ENCODE measurements at regions not wholly inside any gene's neighbourhood (a gene's known extent, or its start where the extent isn't known, plus 50 kb on each side); places are given as distances from the start of the nearest gene placed in this dataset.
"Not testable (repeated sequence)": the region's sequence is repeated elsewhere in the genome, so short reads cannot be mapped to it uniquely, and the experiment has no call there.

- H3K79me2 ChIP-seq (ENCODE audit: low read length); POLR2A ChIA-PET (ENCODE audit: unreplicated experiment); H3K27ac ChIP-seq (ENCODE audit: low read length): not testable (repeated sequence)
Observed at GRCh38 chr14:106717544-106717943, 1191.2 kb downstream of the TMEM121 start.

GRCh38 chr14:106719880-106720279, 1193.5 kb downstream of the TMEM121 start:
- H4K20me1 ChIP-seq (ENCODE audit: low read length); H3K79me2 ChIP-seq (ENCODE audit: low read length); H3K9me3 ChIP-seq (ENCODE audit: low read length); H3K4me2 ChIP-seq (ENCODE audit: low read length); POLR2A ChIA-PET (ENCODE audit: unreplicated experiment); DNase-seq; H3K27ac ChIP-seq (ENCODE audit: low read length); H3K27me3 ChIP-seq (ENCODE audit: low read length); H3K9me2 ChIP-seq (replicated peaks; ENCODE audit: low read length); H3K36me3 ChIP-seq (ENCODE audit: low read depth, low read length); CTCF ChIA-PET; BruUV-seq (replicated peaks); intact Hi-C loops (cut with micrococcal nuclease); H2AFZ ChIP-seq (ENCODE audit: low read length); H3K9ac ChIP-seq (ENCODE audit: low read length); H3K4me3 ChIP-seq (ENCODE audit: low read length); H3K4me1 ChIP-seq (ENCODE audit: insufficient read depth, low read length); H3F3A ChIP-seq (ENCODE audit: low read length, unreplicated experiment); ATAC-seq: not testable (repeated sequence)

More at GRCh38 chr14:106717544-106717943, 1191.2 kb downstream of the TMEM121 start:
- H3K9me3 ChIP-seq (ENCODE audit: low read length); H2AFZ ChIP-seq (ENCODE audit: low read length); H3K36me3 ChIP-seq (ENCODE audit: low read depth, low read length); H3K4me3 ChIP-seq (ENCODE audit: low read length); H3K4me1 ChIP-seq (ENCODE audit: insufficient read depth, low read length); BruUV-seq (replicated peaks); H3K4me2 ChIP-seq (ENCODE audit: low read length); CTCF ChIA-PET; H3K27me3 ChIP-seq (ENCODE audit: low read length); H3K9me2 ChIP-seq (replicated peaks; ENCODE audit: low read length); H3K9ac ChIP-seq (ENCODE audit: low read length); DNase-seq; intact Hi-C loops (cut with micrococcal nuclease); H4K20me1 ChIP-seq (ENCODE audit: low read length); H3F3A ChIP-seq (ENCODE audit: low read length, unreplicated experiment): not testable (repeated sequence)
- TF ChIP-seq CTCF (conservative IDR thresholded peaks at IDR 0.05; ENCODE audit: low read depth, low read length) = peak; percentile 44; the same call in 1 of the 2 replicates
- peak; percentile 83 for ATAC-seq

- H3K4me3 ChIP-seq (ENCODE audit: low read length); BruUV-seq (replicated peaks); POLR2A ChIA-PET (ENCODE audit: unreplicated experiment); intact Hi-C loops (cut with micrococcal nuclease); DNase-seq; H3K27me3 ChIP-seq (ENCODE audit: low read length); H2AFZ ChIP-seq (ENCODE audit: low read length); H3K79me2 ChIP-seq (ENCODE audit: low read length); H4K20me1 ChIP-seq (ENCODE audit: low read length); H3K9me3 ChIP-seq (ENCODE audit: low read length); H3K27ac ChIP-seq (ENCODE audit: low read length); H3K4me1 ChIP-seq (ENCODE audit: insufficient read depth, low read length); H3F3A ChIP-seq (ENCODE audit: low read length, unreplicated experiment); H3K36me3 ChIP-seq (ENCODE audit: low read depth, low read length); H3K9me2 ChIP-seq (replicated peaks; ENCODE audit: low read length); H3K9ac ChIP-seq (ENCODE audit: low read length); H3K4me2 ChIP-seq (ENCODE audit: low read length); CTCF ChIA-PET; ATAC-seq: not testable (repeated sequence)
Observed at GRCh38 chr14:106721926-106722325, 1195.5 kb downstream of the TMEM121 start.

GRCh38 chr14:106722813-106723687, 1196.7 kb downstream of the TMEM121 start:
- intact Hi-C loops (cut with micrococcal nuclease); CTCF ChIA-PET: not testable (repeated sequence)

More at GRCh38 chr14:106722813-106723687, 1196.7 kb downstream of the TMEM121 start:
- H3K4me1 ChIP-seq (ENCODE audit: insufficient read depth, low read length); H2AFZ ChIP-seq (ENCODE audit: low read length); H3K9me2 ChIP-seq (replicated peaks; ENCODE audit: low read length); POLR2A ChIA-PET (ENCODE audit: unreplicated experiment); H3K36me3 ChIP-seq (ENCODE audit: low read depth, low read length); H3K9me3 ChIP-seq (ENCODE audit: low read length); H3K27ac ChIP-seq (ENCODE audit: low read length); H4K20me1 ChIP-seq (ENCODE audit: low read length); H3K79me2 ChIP-seq (ENCODE audit: low read length); ATAC-seq; DNase-seq; H3K9ac ChIP-seq (ENCODE audit: low read length); H3K27me3 ChIP-seq (ENCODE audit: low read length); H3K4me2 ChIP-seq (ENCODE audit: low read length); H3K4me3 ChIP-seq (ENCODE audit: low read length); H3F3A ChIP-seq (ENCODE audit: low read length, unreplicated experiment); BruUV-seq (replicated peaks): not testable (repeated sequence)
